ENCODE measurements at regions not wholly inside any gene's neighbourhood (a gene's known extent, or its start where the extent isn't known, plus 50 kb on each side); places are given as distances from the start of the nearest gene placed in this dataset.

DNA sequence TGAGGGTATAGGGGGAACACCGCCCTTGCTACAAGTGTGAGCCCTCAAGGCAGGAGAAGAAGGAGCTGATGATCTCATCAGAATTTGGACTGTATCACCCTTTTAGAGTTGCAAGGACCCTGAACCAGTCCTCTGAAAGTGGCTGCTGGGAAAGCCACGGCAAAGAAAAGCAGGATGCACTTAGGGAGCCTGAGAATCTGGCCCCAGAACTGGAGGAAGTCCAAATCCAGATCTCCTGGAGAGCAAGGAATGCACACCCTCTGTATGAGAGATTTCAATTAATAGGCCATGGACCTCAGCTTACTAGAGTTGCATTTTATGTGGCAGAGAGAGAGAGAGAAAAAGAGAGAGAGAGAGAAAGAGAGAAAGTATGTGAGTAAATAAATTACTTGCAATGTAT lies 662.9 kb downstream of the CCSER2 start:
- no peak for TF ChIP-seq EP300 (IDR thresholded peaks at IDR 0.05)
- TF ChIP-seq, protein P1, sequence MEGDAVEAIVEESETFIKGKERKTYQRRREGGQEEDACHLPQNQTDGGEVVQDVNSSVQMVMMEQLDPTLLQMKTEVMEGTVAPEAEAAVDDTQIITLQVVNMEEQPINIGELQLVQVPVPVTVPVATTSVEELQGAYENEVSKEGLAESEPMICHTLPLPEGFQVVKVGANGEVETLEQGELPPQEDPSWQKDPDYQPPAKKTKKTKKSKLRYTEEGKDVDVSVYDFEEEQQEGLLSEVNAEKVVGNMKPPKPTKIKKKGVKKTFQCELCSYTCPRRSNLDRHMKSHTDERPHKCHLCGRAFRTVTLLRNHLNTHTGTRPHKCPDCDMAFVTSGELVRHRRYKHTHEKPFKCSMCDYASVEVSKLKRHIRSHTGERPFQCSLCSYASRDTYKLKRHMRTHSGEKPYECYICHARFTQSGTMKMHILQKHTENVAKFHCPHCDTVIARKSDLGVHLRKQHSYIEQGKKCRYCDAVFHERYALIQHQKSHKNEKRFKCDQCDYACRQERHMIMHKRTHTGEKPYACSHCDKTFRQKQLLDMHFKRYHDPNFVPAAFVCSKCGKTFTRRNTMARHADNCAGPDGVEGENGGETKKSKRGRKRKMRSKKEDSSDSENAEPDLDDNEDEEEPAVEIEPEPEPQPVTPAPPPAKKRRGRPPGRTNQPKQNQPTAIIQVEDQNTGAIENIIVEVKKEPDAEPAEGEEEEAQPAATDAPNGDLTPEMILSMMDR (IDR thresholded peaks at IDR 0.05) = no peak
- TF ChIP-seq POLR2A (IDR thresholded peaks at IDR 0.05; ENCODE audit: low read depth) = no peak
- no peak for TF ChIP-seq POLR2AphosphoS5 (IDR thresholded peaks at IDR 0.05)
